Right cardiac atrium (tissue), 5 donors: ENCODE measurements at regions not wholly inside any gene's neighbourhood (a gene's known extent, or its start where the extent isn't known, plus 50 kb on each side); places are given as distances from the start of the nearest gene placed in this dataset.
"Not testable (repeated sequence)": the region's sequence is repeated elsewhere in the genome, so short reads cannot be mapped to it uniquely, and the experiment has no call there.

Experiments
- ATAC-seq, 2 donors: fragments of 200-7000 bp; cut with Tn5 transposase; one replicate each; pipeline versions ENCODE4 v1.8.0 to v1.9.1; 2020; ENCODE audit warnings: moderate library complexity in 2 of 2, mild to moderate bottlenecking in 1 of 2
- DNase-seq, 3 donors: peaks; one replicate each; pipeline ENCODE4 v3.0.0-alpha.2; 2020
- H3K27ac ChIP-seq: one replicate; pipeline ENCODE4 v1.5.1; 2013; ENCODE audit warnings: mild to moderate bottlenecking, low read length, control low read depth, moderate library complexity
- H3K27me3 ChIP-seq: one replicate; pipeline ENCODE4 v1.6.1; 2013; ENCODE audit not compliant: control insufficient read depth, insufficient read depth
- H3K4me1 ChIP-seq: one replicate; pipeline ENCODE4 v1.6.1; 2013; ENCODE audit warnings: low read length; ENCODE audit not compliant: control insufficient read depth, insufficient read depth
- H3K4me3 ChIP-seq: one replicate; pipeline ENCODE4 v1.5.1; 2013; ENCODE audit warnings: low read length, control low read depth
- H3K9me3 ChIP-seq: one replicate; pipeline ENCODE4 v1.6.1; 2013; ENCODE audit warnings: low read length; ENCODE audit not compliant: control insufficient read depth
- WGBS: extraction: QIAGEN DNeasy Blood & Tissue Kit; methylation state at CpG from one replicate; pipeline ENCODE4 v1.1.7; 2013; 5-methylcytosine and 5-hydroxymethylcytosine counted together
- intact Hi-C, 4 donors: fragments of 100-400 bp; cut with DNase I; formaldehyde crosslinking; loops; one replicate each; pipeline versions ENCODE4 v1.11.0 to v1.14.0; 2022 to 2023
- donor health status: healthy with polysubstance abuse.
- donor health status: DM: no; HTN: yes; CAD: no.
- donor health status: DM: no; HTN: no; CAD: no.
- donor health status: DM: no; HTN: yes; CAD: no; lungs with severe emphysema.
- donor health status: DM: yes; HTN: yes; CAD: no.

GRCh38 chr16:46396131-46396882 is 224.9 kb downstream of the SHCBP1 start:
- ATAC-seq, H3K9me3 ChIP-seq, DNase-seq, H3K4me1 ChIP-seq, intact Hi-C loops, H3K27me3 ChIP-seq, H3K27ac ChIP-seq, H3K4me3 ChIP-seq: not testable (repeated sequence)
- WGBS: 70% methylated on average over 31 of the region's 31 CpGs

DNA sequence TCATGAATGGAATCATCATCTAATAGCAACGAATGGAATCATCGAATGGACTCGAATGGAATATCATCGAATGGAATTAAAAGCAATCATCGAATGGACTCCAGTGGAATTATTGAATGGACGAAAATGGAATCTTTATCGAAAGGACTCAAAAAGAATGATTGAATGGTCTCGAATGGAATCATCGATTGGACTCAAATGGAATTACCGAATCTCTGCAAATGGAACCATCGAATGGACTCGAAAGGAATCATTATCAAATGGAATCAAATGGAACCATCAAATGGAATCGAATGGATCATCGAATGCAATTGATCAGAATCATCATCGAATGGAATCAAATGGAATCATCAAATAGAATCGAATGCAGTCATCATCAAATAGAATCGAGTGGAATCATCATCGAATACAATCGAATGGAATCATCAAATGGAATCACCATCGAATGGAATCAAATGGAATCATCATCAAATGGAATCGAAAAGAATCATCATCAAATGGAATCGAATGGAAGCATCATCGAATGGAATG is 225.7 kb downstream of the SHCBP1 start:
- WGBS: 78% methylated on average over 23 of the region's 23 CpGs
- DNase-seq: not testable (repeated sequence)

GRCh38 chr16:46394963-46395362 is 226.2 kb downstream of the SHCBP1 start:
- H3K27me3 ChIP-seq, ATAC-seq, intact Hi-C loops, H3K4me1 ChIP-seq, H3K4me3 ChIP-seq, DNase-seq, H3K9me3 ChIP-seq, H3K27ac ChIP-seq: not testable (repeated sequence)
- WGBS: 73% methylated on average over 16 of the region's 17 CpGs

More for the DNA sequence above, 225.7 kb downstream of the SHCBP1 start:
- intact Hi-C loops, ATAC-seq, H3K4me1 ChIP-seq, H3K27ac ChIP-seq, H3K9me3 ChIP-seq, H3K4me3 ChIP-seq, H3K27me3 ChIP-seq: not testable (repeated sequence)

- H3K4me1 ChIP-seq, ATAC-seq, H3K4me3 ChIP-seq, H3K27ac ChIP-seq, H3K9me3 ChIP-seq, intact Hi-C loops, DNase-seq, H3K27me3 ChIP-seq: not testable (repeated sequence)
- WGBS: 71% methylated on average over 17 of the region's 18 CpGs
Observed at GRCh38 chr16:46394149-46394548, 227.0 kb downstream of the SHCBP1 start.

DNA sequence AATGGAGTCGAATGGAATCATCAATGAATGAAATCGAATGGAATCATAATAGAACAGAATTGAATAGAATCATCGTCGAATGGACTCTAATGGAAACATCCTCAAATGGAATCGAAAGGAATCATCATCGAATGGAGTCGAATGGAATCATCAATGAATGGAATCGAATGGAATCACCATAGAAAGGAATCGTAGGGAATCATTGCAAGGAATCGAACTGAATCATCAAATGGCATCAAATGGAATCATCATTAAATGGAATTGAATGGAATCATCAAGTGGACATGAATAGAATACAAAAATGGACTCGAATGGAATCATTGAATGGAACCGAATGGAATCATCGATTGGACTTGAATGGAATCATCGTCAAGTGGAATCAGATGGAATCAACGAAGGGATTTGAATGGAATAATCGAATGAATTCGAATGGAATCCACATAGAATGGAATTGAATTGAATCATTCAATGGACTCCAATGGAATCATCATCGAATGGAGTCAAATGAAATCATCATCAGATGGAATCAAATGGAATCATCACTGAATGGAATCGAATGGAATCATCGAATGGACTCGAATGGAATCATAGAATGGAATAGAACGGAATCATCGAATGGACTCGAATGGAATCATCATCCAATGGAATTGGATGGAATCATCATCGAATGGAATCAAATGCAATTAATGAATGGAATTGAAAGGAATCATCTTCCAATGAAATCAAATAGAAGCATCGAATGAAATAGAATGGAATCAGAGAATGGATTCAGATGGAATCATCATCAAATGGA is 228.1 kb downstream of the SHCBP1 start:
- H3K27me3 ChIP-seq, ATAC-seq, DNase-seq, H3K9me3 ChIP-seq, H3K4me3 ChIP-seq, intact Hi-C loops, H3K27ac ChIP-seq, H3K4me1 ChIP-seq: not testable (repeated sequence)
- 70% methylated on average over 21 of the region's 26 CpGs for WGBS

GRCh38 chr16:46390660-46391462 is 230.3 kb downstream of the SHCBP1 start:
- H3K27me3 ChIP-seq, H3K4me3 ChIP-seq, H3K9me3 ChIP-seq, DNase-seq, H3K27ac ChIP-seq, H3K4me1 ChIP-seq, intact Hi-C loops: not testable (repeated sequence)
- 63% methylated on average over 29 of the region's 29 CpGs for whole genome bisulfite sequencing
- peak in 1 of 2 donors; percentile 1 for ATAC-seq

- not testable (repeated sequence) for H3K4me3 ChIP-seq
Observed at GRCh38 chr16:46389561-46390041, 231.6 kb downstream of the SHCBP1 start.

GRCh38 chr16:46388939-46389491 is 232.2 kb downstream of the SHCBP1 start:
- H3K4me1 ChIP-seq, H3K27ac ChIP-seq, H3K4me3 ChIP-seq, ATAC-seq, H3K9me3 ChIP-seq, H3K27me3 ChIP-seq, intact Hi-C loops, DNase-seq: not testable (repeated sequence)
- WGBS: 74% methylated on average over 27 of the region's 27 CpGs

More at GRCh38 chr16:46389561-46390041, 231.6 kb downstream of the SHCBP1 start:
- intact Hi-C loops, H3K9me3 ChIP-seq, H3K4me1 ChIP-seq, ATAC-seq, H3K27me3 ChIP-seq, H3K27ac ChIP-seq: not testable (repeated sequence)
- 71% methylated on average over 20 of the region's 20 CpGs for WGBS
- peak in 1 of 3 donors; percentile 15 for DNase-seq

DNA sequence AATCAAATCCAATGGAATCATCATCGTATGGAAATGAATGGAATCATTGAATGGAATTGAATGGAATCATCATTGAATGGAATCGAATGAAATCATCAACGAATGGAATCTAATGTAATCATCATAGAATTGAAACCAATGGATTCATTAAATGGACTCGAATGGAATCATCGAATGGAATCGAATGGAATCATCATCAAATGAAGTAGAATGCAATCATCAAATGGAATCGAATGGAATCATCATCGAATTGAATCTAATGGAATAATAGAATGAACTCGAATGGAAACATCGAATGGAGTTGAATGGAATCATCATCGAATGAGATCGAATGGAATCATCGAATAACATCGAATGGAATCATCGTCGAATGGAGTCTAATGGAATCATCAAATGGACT is 232.8 kb downstream of the SHCBP1 start:
- WGBS: 71% methylated on average over 16 of the region's 16 CpGs
- H3K4me3 ChIP-seq, H3K27ac ChIP-seq, intact Hi-C loops, H3K9me3 ChIP-seq, H3K4me1 ChIP-seq, DNase-seq, ATAC-seq, H3K27me3 ChIP-seq: not testable (repeated sequence)

- H3K4me3 ChIP-seq, H3K27me3 ChIP-seq, H3K9me3 ChIP-seq, H3K4me1 ChIP-seq, intact Hi-C loops, H3K27ac ChIP-seq: not testable (repeated sequence)
- peak in 2 of 3 donors; percentile 23 to 30 for DNase-seq
- WGBS: 62% methylated on average over 15 of the region's 15 CpGs
- ATAC-seq: peak; percentile 1
Observed at GRCh38 chr16:46387720-46388119, 233.5 kb downstream of the SHCBP1 start.
